Activated CD8-positive, alpha-beta memory T cell treated with anti-CD3 and anti-CD28 coated beads, Interleukin-2, amount 50 U/mL, for 4 hours (primary cell): ENCODE measurements at regions not wholly inside any gene's neighbourhood (a gene's known extent, or its start where the extent isn't known, plus 50 kb on each side); places are given as distances from the start of the nearest gene placed in this dataset.

ENCODE experiments used
- DNase-seq: peaks from one replicate; pipeline ENCODE4 v3.0.0-alpha.2; 2020

DNA sequence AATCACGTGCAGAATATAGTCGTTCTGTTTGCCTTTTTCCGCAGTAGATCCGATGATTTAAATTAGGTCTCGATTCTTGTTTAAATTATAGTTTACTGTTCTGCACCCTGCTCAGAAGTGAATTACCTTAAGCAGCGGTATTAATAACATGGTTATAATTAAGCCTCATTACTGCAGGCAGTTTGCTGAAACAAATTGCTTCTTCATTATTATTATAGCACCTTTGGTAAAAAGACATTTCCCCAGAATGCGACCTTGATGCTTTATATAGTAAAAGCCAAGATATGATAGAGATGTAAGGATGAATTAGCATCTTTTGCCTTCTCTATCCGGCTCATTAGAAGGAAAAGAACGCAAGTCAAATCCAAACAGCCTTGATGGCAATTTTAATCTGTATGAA lies 625.2 kb upstream of the CADM1 start:
- DNase-seq: no peak

DNA sequence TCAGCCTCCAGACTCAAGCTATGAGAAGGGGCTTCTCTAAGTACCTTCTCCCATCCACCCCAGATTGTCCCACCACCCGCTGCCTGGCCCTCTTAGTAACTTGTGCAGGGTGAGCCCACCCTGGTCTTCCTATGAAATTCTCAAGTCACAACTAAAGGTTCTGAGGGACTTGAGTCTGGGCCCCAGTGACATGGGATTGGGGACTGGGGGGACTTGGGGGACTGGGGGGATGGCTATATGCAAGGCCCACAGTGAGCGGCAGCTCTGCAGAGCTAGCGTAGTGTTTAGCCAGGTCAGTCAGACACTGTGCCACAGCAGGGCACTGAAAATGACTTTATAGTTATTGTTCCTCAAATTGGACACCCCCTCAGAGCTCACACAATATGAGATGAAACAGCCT lies 622.3 kb upstream of the CADM1 start:
- DNase-seq: no peak

DNA sequence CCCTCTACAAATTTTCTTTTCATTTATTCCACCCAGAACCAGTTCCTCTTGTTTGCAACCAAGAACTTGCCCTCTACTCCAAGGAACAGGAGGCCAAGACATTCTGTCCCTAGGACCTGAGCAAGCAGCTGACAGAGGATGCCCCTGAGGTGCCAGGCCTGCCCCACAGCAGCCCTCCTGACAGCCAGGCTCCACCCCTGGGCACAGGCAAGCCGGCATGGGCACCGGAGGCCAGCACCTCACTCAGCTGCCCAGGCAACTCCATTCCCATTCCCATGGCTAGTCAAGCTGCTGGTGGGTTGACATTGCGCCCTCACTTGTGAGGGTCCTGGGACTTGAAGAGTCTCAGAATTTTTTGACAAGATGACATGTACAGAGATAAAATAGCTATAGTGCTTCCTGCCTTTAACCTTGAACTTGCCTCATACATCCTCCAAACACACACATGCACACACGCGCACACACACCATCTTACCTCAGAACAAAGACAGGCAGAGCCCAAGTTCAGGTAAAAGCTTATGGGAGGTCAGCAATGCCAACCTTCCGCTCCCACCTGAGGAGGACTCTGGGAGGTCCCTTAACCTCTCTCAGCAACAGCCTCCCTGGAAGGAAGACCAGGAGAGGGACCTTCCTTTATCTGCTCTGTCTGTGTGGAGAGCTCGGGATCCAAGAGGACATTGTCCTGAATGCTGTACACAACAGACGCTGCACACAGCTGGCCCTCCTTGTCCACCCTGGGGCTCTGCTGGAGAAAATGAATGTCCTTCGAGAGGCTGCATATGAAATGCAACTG lies 620.9 kb upstream of the CADM1 start:
- DNase-seq: no peak

DNA sequence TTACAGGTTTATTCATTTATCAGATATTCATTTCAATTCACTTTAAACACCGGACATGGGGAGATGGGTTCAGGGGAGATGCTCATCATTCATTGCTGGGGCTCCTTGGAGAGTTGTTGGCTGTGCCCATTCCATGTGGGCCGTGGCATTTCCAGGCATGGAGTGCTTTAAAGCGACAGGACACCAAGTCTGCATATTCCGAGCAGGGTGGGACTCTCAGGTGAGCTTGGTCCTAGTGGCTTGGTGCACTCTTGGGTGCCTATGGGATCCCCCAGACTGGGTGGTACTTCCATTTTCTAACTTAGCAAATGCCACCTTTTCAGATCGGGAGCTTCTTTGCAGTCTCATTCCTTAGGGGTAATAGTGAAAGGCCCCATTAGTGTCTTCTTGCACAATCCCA lies 619.5 kb upstream of the CADM1 start:
- DNase-seq: no peak

DNA sequence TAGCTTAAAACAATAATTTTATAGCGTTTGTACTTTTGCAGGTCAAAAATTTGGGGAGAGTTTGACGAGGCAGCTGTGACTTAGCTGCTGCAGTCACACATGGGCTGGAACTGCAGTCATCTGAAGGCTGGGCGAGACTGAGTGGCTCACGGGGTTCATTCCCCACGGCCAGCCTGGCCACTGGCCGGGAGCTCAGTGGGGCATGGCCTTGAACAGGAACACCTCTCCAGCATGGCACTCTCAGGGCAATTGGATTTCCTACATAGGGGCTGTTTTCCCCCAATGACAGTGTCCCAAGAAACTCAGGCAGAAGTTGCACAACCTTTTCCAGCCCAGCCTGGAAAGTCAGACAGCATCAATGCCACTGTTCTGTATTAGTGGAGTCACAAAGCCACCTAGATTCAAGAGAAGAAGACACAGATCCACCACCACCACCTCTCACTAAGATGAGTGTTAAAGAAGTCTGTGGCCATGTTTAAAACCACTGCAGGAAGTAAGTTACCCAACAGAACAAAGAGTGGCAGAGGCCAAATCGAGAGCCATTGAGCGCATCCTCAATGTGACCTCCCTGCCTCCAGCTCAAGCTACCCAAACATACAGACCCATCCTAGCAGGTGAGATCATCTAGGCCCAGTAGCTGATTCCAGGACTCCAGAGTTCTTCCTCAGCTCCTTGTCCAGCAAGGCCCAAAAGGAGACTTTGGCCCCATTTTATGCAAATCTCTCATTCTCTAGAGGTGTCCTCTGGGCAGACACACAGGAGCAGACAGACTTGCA lies 618.7 kb upstream of the CADM1 start:
- DNase-seq: no peak

DNA sequence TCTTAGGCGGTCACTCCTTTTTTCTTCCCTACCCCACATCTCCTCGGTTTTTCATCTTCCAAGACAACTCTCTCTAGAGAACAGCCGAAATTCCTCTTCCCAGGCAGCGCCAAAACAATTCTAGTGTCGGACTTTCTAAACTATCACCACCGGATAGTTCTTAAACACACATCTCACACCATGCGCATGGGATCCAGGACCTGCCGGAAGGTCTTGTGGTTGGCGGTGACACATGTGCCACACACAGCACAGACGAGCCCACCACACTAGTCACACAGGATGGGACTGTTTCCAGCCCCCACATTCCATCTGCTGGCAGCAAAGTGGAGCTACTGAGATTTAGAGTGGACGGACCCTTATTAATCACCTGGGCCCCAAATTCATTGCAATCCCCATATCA lies 614.9 kb upstream of the CADM1 start:
- no peak for DNase-seq

DNA sequence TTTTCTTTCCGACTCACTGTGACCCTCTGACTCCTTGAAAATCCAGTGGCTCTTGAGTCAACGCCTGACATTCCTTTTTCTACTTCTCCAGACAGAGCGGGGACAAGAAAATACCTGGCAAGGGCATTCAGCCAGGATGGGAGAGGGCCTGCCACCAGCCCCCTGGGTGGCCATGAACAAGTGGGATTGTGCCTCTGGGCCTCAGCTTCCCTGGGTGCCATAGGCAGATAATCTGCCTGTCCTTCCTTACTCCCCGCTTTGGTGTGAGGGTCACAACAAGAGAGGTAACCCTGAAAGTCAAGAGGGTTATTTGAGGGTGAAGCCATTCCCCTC lies 613.9 kb upstream of the CADM1 start:
- DNase-seq: no peak

DNA sequence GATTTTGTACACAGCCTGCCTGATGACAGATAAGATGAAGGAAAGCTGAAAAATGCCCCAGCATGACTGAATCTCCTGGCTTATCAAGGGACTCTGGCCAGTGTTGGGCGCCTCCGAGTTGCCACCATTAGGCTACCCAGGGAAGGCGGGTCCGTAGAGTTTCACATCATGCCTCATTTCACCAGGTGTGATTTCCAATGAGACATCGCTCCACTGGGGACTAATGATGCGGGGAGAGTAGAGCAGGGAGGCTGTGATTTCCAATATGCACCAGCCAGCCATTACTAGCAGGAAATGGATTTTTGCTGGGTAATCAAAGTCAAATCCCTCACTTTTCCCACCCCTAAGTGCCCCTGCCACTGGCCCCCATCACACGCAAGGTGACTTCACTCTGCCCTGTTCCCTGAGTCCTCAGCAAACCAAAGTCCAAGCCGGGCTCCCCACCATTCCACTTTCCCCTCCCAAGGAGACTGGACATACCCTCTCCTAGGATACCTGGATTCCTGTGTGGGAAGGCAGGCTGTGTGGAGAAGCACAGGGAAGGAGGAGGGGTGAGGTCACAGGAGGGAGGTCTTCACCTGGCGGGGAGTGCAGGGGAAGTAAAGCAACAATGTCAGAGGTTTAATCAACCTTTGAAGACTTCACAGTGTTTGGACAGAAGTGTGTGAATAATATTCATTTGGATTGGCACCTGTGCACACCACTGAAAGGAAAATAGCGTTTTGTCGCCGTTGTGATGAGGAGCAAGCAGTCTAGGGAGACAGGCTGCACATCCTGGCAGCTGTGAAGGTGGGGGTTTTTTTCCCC lies 613.3 kb upstream of the CADM1 start:
- no peak for DNase-seq

DNA sequence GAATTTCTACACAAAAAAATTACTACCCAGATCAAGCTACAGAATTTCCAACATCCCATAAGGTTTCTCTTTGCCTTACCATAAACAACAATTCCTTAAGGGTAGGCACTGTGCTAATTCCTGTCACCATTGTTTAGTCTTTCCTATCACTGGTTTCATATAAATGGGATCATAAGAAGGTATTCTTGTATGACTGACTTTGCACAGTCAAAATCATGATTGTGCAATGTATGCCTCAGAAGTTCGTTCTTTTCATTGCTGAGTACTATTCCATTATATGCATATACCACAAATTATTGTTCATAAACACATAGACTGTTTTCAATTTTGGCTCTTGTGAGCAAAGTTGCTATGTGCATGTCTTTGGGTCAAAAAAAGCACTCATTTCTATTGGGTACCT lies 611.6 kb upstream of the CADM1 start:
- no peak for DNase-seq

DNA sequence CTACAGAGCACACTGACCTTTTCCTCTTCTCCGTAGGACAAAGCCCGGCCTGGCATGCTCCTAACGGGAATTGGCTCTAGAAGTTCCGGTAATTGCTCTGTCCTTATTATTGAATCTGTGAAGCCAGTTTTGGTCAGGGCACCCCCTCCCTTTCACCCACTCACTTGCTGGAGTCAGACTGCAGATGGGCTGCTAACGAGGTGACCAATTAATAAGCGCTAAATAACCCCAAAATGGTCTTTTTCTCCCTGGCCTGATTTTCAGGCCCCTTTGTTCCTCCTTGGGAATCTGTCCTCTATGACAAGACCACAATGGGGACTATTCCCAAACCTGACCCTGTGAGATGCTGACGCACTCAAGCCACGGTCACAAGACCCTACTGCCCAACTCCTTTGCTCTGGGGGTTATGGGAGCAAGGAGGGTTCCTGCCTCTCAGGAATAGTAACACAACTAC lies 610.0 kb upstream of the CADM1 start:
- no peak for DNase-seq

DNA sequence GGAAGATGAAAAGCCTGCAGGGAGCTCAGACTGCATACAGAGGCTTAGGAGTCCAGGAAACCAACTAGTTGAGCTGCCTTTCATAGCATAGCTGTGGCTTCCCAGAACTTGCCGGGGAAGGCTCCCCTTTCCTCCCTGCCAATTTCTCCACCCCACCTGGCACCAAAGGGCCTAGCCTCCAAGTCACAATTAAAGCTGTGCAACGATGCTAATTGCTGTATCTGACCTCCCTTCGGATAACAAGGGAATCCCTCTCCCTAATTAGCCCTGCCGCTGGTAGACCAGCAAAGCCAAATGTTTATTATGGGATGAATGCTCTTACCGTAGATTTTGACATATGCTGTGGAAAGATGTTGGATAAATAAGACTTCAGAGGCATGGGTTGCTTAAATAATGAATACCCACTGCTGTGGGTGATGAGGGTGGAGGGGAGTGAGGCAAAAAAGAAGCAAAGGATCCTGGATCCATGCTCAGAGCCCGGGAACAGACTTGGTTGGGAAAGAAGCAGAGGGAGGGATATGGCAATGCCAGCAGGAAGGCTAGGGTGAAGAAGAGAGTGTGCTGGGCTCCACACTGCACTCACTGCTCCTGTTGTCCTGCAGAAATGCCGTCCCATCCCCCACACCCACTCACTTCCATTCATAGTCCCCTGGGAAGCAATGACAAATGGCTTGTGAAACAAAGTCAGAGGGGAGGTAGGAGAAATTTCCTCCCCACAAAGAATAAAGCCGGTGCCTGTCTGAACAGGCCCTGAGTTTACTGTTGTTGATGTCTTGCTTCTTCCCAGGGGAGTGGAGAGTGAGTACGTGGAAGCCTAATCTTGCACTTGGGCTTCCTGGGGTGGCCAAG lies 608.1 kb upstream of the CADM1 start:
- DNase-seq: no peak

DNA sequence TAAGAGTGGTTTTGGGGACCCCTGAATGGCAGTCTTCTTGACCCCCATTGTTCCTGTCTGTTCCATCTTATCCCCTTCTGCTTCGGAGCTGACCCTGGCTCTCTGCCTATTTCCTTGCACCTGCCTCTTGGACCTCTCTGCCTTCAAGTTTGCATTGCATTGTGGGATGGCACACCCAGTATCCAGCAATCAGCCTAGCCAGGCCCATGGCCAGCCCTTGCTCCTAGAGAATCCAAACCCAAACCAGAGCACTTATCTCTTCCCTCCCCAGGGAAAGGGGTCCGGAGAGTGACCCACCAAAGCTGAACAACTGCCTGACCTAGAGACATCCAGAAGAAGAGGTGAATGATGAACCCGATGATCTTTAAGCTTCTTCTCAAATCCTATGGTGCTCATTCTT lies 607.3 kb upstream of the CADM1 start:
- no peak for DNase-seq

DNA sequence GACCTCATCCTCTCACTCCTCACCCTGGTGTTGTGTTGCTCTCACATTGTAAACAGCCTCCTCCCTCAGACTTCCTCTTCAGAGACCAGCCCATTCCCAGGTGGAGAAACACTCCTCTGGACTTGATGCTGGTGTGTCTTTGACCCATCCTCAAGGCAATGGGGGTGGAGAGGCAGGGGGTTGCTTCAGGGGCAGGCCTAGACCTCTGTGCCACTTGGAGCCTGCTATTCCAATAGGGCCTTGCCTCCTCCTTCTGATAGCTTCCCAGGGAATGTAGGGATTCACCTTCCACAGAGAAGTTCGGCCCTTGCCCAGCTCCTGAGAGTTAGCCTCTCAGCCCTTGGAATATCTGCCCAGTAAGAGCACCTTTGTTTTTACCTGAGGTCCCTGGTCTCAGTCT lies 606.6 kb upstream of the CADM1 start:
- no peak for DNase-seq

DNA sequence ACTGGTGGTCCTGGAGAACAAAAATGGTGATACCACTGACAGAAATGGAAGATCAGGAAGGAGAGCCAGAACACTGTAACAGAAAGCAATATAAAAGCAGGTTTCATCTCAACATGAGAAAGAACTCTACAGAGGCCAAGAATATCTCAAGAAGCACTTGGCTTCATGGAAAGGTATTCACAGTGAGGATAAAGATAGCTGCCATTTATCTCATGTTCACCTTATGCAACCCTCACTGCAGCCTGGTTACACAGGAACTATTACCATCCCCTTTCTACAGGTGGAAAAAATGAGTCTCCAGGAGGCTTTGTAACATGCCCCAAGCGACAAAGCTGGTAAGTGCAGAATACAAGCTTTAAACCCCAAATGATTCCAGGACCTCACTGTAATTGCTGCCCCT lies 606.1 kb upstream of the CADM1 start:
- no peak for DNase-seq

DNA sequence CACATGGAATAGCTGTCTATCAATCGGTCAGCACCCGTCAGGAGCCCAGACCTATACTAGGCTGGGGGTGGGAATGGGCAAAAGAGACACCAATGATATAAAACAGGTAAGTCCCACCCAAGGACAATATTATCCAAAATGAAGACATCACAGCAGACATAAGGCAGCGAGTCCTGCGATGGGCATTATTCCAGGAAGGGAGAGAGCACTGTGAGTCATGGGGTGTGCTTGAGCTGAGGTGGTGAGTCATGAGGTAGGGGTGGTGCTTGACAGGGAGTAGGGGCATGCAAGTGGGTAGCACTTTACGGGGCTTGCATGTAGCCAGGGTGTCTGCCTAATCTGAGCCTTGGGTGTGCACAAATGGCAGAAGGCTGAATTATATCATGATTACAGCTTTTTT lies 605.0 kb upstream of the CADM1 start:
- DNase-seq: no peak

DNA sequence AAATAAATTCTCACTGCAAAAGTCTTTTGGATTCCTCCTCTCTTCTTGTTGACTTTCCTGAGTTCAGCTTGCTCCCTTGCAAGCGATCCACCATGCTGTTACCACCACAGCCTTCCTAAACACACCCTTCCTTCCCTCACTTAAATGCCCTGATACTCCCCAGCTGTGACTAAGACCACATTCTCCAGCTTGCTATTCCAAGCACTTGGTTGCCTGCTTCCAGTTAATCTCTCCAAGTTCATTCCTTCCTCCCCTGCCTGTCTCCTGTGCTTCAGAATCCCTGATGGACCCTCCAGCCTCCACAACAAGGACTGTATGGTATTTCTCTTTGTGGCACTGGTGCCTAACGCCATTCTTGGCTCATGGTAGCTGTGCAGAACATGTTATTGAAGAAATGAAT lies 603.9 kb upstream of the CADM1 start:
- DNase-seq: no peak

DNA sequence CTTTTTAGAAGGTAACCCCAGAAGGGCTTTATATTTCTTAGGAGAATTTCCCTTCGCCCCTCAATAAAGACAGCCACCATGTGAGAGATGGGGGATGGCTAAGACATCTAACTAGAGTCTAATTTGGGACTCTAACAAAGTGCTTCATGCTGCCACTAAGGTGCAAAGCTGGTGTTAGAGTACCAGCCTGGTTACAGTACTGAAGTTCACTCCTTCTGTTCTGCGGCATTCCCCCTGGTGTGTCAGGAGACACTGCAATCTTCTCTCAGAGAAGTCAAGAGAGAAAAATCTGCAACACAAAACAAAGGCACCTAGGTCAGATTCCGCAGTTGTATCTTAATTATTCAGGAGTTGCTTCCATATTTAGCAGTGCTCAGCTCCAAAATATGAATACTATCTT lies 603.0 kb upstream of the CADM1 start:
- DNase-seq: no peak

DNA sequence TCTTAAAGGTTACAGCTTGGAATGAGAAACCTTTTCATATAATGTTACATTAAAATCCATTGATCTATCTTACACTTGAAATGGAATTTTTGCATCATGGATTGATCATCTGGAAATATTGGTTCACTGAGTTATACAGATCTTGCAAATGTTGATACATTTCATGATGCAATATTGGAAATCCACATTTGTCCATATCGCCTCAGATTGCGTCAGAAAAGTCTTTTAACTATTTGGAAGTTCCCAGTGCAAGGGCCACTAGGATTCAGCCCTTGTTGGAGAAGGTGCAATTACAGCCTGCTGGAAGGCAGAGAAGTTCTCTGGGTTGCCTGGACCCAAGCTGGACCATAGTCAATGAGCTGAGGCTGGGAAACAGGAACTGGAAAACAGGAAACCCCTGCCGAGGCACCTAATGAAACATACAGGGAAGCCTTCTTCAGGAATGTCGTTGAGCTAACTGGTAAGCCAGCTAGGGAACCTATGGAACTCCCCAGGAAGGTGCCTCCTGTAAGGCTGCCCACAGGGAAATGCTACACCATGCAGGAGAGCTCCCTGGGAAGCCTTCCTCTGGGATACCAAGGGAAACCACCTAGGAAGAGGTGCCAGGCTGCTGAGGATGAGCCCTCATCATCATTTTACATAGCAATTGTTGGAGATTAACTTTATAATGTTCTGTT lies 600.4 kb upstream of the CADM1 start:
- DNase-seq: no peak

DNA sequence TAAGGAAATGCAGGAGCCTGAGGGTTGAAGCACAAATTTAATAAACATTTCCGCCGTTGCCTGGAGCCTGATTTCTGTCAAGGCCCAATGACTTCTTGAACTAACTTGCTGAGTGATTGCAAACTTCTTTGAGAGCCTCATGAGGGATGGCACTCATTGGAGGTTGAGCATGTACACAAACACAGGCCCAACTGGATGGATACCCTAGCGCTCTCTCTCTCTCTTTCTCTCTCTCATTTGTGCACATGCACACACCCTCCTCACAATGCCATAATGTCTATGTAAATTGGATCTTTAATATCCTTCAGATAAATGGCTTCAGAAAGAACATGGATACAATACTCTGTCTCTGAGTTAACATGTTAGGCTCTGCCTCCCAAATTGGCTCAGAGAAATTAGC lies 597.7 kb upstream of the CADM1 start:
- no peak for DNase-seq

DNA sequence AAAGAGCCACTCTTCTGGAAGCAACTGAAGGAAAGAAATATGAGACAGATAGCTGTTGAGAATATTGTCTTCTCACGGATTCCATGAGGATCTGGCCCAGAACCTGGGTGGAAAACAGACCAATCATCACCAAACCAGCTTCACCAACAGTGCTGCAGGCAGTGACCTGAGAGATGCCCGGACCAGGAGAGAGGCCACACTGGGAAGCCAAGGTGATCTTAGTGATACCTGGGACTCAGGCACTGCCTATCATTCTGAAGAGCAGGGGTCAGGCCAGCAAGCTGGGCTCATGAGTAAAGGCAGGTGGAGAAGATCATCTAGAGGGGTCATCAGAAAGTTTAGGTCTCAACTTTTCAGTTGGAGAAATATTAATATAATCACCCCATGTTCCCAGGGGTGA lies 595.8 kb upstream of the CADM1 start:
- no peak for DNase-seq

DNA sequence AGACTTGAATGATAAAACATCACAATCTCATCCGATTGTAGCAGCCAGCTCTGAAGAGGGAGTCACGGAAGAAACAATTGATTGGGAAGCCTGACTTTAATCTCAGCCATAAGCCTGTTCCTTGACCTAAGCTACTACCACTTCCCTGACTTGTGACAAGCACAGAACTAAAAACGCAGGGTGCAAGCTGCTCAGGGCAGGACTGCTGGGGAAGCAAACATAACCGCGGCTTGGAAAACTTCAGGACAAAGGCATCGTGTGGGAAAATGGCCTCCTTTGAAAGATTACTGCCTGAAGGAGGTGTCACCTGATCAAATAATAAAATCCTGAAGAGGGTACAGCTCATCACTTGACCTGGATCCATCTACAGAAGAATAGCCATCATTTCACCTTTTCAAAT lies 595.3 kb upstream of the CADM1 start:
- DNase-seq: no peak

DNA sequence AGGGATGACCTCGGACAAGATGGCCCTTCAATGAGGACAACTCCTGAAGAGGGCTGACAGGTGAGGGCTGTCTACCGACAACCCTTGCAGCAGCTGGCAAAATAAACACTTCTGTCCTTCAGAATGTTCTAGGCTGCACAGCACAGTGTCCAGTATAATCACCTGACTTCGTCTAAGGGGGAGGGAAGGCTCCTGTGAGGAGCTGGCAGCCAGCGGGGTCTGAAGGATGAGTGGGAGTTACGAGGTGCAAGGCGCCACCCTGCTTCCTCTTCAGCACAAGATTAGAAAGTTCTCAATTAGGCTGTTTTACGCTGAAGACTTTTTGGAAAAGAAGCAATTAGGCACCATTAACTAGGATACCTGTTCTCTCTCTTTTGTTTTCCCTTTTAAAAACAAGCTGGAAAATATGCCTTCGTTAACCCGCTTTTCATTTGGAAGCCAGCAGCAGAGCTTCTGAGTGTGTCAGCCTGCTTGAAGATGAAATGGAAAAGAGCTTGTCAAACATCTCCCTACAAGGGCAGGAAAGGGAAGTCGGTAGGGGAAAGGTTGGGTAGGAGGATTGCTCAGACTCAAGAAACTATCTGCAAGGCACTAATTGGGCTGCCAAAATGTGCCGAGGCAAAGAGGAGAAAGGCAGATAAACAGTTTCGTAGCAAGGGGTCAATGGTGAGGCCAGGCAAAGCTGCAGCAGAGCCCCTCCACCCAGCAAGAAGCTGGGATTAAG lies 592.2 kb upstream of the CADM1 start:
- DNase-seq: no peak
